Loucy (cell line): ENCODE measurements at regions not wholly inside any gene's neighbourhood (a gene's known extent, or its start where the extent isn't known, plus 50 kb on each side); places are given as distances from the start of the nearest gene placed in this dataset.

ENCODE experiments used
- H2AFZ ChIP-seq: fragments of 200-600 bp; sonication (generic); 2 replicates; pipeline ENCODE4 v1.6.0; 2016; ENCODE audit warnings: antibody characterized with exemption, mild to moderate bottlenecking, low read length, moderate library complexity
- H3F3A ChIP-seq: fragments of 200-600 bp; 2 replicates; pipeline ENCODE4 v1.6.0; 2016; ENCODE audit warnings: antibody characterized with exemption, low read depth, mild to moderate bottlenecking
- H3K27me3 ChIP-seq: fragments of 200-600 bp; sonication (generic); 2 replicates; pipeline ENCODE4 v1.6.1; 2014; ENCODE audit warnings: low read length, mild to moderate bottlenecking; ENCODE audit not compliant: insufficient read depth, poor library complexity, severe bottlenecking
- H3K36me3 ChIP-seq: fragments of 200-600 bp; sonication (generic); 2 replicates; pipeline ENCODE4 v1.6.1; 2016; ENCODE audit warnings: low read length; ENCODE audit not compliant: insufficient read depth
- H3K4me1 ChIP-seq: fragments of 200-600 bp; sonication (generic); 2 replicates; pipeline ENCODE4 v1.5.1; 2014; ENCODE audit warnings: low read length, mild to moderate bottlenecking; ENCODE audit not compliant: insufficient read depth, poor library complexity, severe bottlenecking
- H3K4me2 ChIP-seq: fragments of 200-600 bp; sonication (generic); 2 replicates; pipeline ENCODE4 v1.6.0; 2014; ENCODE audit warnings: antibody characterized with exemption, low read length, low read depth, mild to moderate bottlenecking; ENCODE audit not compliant: poor library complexity, severe bottlenecking
- H3K4me3 ChIP-seq: fragments of 200-600 bp; sonication (generic); 2 replicates; pipeline ENCODE4 v1.5.1; 2014; ENCODE audit warnings: low read length, mild to moderate bottlenecking, mixed read lengths; ENCODE audit not compliant: poor library complexity, severe bottlenecking
- H3K79me2 ChIP-seq: fragments of 200-600 bp; sonication (generic); 2 replicates; pipeline ENCODE4 v1.6.1; 2014; ENCODE audit warnings: low read length; ENCODE audit not compliant: insufficient read depth
- H3K9ac ChIP-seq: fragments of 200-600 bp; sonication (generic); 2 replicates; pipeline ENCODE4 v1.6.0; 2014; ENCODE audit warnings: mild to moderate bottlenecking, low read depth, low read length, moderate library complexity; ENCODE audit not compliant: poor library complexity, severe bottlenecking
- H3K9me2 ChIP-seq: fragments of 200-600 bp; sonication (generic); replicated peaks from 2 replicates; pipeline ENCODE4 v1.6.1; 2016; ENCODE audit warnings: low read depth, low read length, mixed read lengths
- H3K9me3 ChIP-seq: fragments of 200-600 bp; sonication (generic); 2 replicates; pipeline ENCODE4 v1.6.1; 2014; ENCODE audit warnings: mild to moderate bottlenecking, antibody characterized with exemption, low read length, low read depth; ENCODE audit not compliant: insufficient read depth
- H4K20me1 ChIP-seq: fragments of 200-600 bp; sonication (generic); 2 replicates; pipeline ENCODE4 v1.6.0; 2014; ENCODE audit warnings: antibody characterized with exemption, low read length, mild to moderate bottlenecking; ENCODE audit not compliant: insufficient read depth, poor library complexity, severe bottlenecking
- EZH2phosphoT487 ChIP-seq: fragments of 200-600 bp; IDR thresholded peaks from 2 replicates; pipeline ENCODE4 v1.6.1; 2018; ENCODE audit warnings: antibody characterized with exemption, mild to moderate bottlenecking, moderate library complexity, borderline replicate concordance
- TF ChIP-seq, protein P1 (sequence below): fragments of 200-600 bp; sonication (generic); conservative IDR thresholded peaks from 2 replicates; pipeline ENCODE4 v1.5.1; 2014; ENCODE audit warnings: mild to moderate bottlenecking, antibody characterized with exemption, low read length

DNA sequence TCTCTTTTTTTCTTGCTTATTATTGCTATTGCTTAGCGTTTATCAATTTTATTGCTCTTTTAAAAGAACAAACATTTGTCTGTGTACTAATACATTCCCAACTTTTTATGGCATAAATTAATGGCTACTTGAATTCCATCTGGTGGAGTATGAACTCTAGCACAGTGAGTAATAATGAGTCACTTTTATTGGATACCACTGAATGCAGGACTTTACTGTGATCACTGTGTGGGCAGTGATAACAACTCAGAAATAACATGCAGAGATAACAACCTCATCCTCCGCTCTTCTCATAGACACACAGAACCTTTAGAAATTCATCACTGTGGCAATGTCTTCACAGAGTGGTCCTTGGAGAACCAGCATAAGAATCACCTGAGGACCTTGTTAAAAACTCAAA is 139.5 kb upstream of the PRNP start:
- H3K9me2 ChIP-seq = no peaks in the 10 kb centered on the region
- no peak overlapping the region for H3K9ac ChIP-seq
- no peak overlapping the region for H3K4me2 ChIP-seq

GRCh38 chr20:4546342-4546741 is 139.9 kb upstream of the PRNP start:
- Histone ChIP-seq H3F3A (no peaks in the 10 kb centered on the region), H4K20me1 (no peaks in the 10 kb centered on the region), H3K79me2 (no peaks in the 10 kb centered on the region), H2AFZ (no peak overlapping the region), H3K9me3 (no peaks in the 10 kb centered on the region), H3K36me3 (no peaks in the 10 kb centered on the region), H3K27me3 (no peaks in the 10 kb centered on the region), H3K9me2 (no peaks in the 10 kb centered on the region), H3K4me1 (no peaks in the 10 kb centered on the region), H3K4me2 (no peak overlapping the region), H3K4me3 (no peak overlapping the region), H3K9ac (no peak overlapping the region)
- no peak for TF ChIP-seq EZH2phosphoT487
- TF ChIP-seq, protein P1, sequence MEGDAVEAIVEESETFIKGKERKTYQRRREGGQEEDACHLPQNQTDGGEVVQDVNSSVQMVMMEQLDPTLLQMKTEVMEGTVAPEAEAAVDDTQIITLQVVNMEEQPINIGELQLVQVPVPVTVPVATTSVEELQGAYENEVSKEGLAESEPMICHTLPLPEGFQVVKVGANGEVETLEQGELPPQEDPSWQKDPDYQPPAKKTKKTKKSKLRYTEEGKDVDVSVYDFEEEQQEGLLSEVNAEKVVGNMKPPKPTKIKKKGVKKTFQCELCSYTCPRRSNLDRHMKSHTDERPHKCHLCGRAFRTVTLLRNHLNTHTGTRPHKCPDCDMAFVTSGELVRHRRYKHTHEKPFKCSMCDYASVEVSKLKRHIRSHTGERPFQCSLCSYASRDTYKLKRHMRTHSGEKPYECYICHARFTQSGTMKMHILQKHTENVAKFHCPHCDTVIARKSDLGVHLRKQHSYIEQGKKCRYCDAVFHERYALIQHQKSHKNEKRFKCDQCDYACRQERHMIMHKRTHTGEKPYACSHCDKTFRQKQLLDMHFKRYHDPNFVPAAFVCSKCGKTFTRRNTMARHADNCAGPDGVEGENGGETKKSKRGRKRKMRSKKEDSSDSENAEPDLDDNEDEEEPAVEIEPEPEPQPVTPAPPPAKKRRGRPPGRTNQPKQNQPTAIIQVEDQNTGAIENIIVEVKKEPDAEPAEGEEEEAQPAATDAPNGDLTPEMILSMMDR = no peak

More for the DNA sequence above, 139.5 kb upstream of the PRNP start:
- Histone ChIP-seq H3K4me1 (no peaks in the 10 kb centered on the region), H3K9me3 (no peaks in the 10 kb centered on the region), H3K27me3 (no peaks in the 10 kb centered on the region), H4K20me1 (no peaks in the 10 kb centered on the region), H3F3A (no peaks in the 10 kb centered on the region), H2AFZ (no peak overlapping the region), H3K36me3 (no peaks in the 10 kb centered on the region), H3K79me2 (no peaks in the 10 kb centered on the region), H3K4me3 (no peak overlapping the region)
- TF ChIP-seq, protein P1 = no peak
- TF ChIP-seq EZH2phosphoT487 = no peak

DNA sequence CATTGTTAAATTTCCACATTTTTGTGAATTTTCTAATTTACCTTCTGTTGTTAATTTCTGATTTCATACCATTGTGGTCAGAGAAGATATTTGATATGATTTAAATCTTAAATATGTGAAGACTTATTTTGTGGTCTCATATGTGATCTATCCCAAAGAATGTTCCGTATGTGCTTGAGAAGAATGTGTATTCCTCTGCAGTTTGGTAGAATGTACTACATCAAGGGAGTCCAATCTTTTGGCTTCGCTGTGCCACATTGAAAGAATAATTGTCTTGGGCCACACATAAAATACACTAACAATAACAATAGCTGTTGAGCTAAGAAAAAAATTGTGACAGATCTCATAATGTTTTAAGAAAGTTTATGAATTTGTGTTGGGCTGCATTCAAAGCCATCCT is 140.7 kb upstream of the PRNP start:
- Histone ChIP-seq H4K20me1 (no peaks in the 10 kb centered on the region), H3K4me3 (no peak overlapping the region), H3K79me2 (no peaks in the 10 kb centered on the region), H3K9me2 (no peaks in the 10 kb centered on the region), H3K36me3 (no peaks in the 10 kb centered on the region), H3F3A (no peaks in the 10 kb centered on the region), H3K9me3 (no peaks in the 10 kb centered on the region), H2AFZ (no peak overlapping the region), H3K27me3 (no peaks in the 10 kb centered on the region), H3K4me1 (no peaks in the 10 kb centered on the region), H3K9ac (no peak overlapping the region), H3K4me2 (no peak overlapping the region)
- no peak for TF ChIP-seq EZH2phosphoT487
- TF ChIP-seq, protein P1 = no peak
